Thyroid gland (tissue), 4 donors: ENCODE measurements at regions not wholly inside any gene's neighbourhood (a gene's known extent, or its start where the extent isn't known, plus 50 kb on each side); places are given as distances from the start of the nearest gene placed in this dataset.

ENCODE experiments used
- DNase-seq, 2 donors: peaks; one replicate each; pipeline ENCODE4 v3.0.0-alpha.2; 2019
- H3K27ac ChIP-seq, 3 donors: fragments of 200-600 bp; sonication (generic); 1 replicate in 2 of 3; 2 replicates in 1 of 3; pipeline ENCODE4 v1.5.1; 2016 to 2019; ENCODE audit warnings: mild to moderate bottlenecking in 1 of 3, moderate library complexity in 1 of 3
- H3K27me3 ChIP-seq: fragments of 200-600 bp; sonication (generic); one replicate; pipeline ENCODE4 v1.5.1; 2019
- H3K36me3 ChIP-seq, 2 donors: fragments of 200-600 bp; sonication (generic); one replicate each; pipeline ENCODE4 v1.5.1; 2016 to 2019
- H3K4me1 ChIP-seq, 2 donors: fragments of 200-600 bp; sonication (generic); one replicate each; pipeline ENCODE4 v1.5.1; 2017 to 2019
- H3K4me3 ChIP-seq, 3 donors: fragments of 200-600 bp; sonication (generic); replicated peaks in 1 of 3; 1 replicate in 2 of 3; 2 replicates in 1 of 3; pipeline ENCODE4 v1.5.1; 2016; ENCODE audit warnings: mild to moderate bottlenecking in 1 of 3
- H3K9me3 ChIP-seq: fragments of 200-600 bp; sonication (generic); one replicate; pipeline ENCODE4 v1.5.1; 2017
- CTCF ChIP-seq, 6 experiments: fragments of 200-600 bp in 3 of 6; fragments of 450-650 bp in 3 of 6; sonication (generic) in 3 of 6; IDR thresholded peaks; one replicate each; pipeline ENCODE4 v1.5.1; 2016 to 2019; ENCODE audit warnings: antibody characterized with exemption in 6 of 6, mild to moderate bottlenecking in 2 of 6, inconsistent platforms in 1 of 6, moderate library complexity in 1 of 6
- POLR2A ChIP-seq, 2 donors: fragments of 450-650 bp; IDR thresholded peaks; one replicate each; pipeline ENCODE4 v1.6.1; 2017; ENCODE audit warnings: antibody characterized with exemption in 2 of 2, mild to moderate bottlenecking in 2 of 2, moderate library complexity in 1 of 2
- WGBS, 2 donors: methylation state at CpG; one replicate each; pipeline ENCODE4 v1.1.5; 2017; 5-methylcytosine and 5-hydroxymethylcytosine counted together
- intact Hi-C: fragments of 100-400 bp; cut with DNase I; formaldehyde crosslinking; loops from one replicate; pipeline ENCODE4 v1.15.1; 2023

- no peaks in the 10 kb centered on the region for H3K27me3 ChIP-seq
- TF ChIP-seq CTCF (IDR thresholded peaks at IDR 0.05) (no peak), POLR2A (IDR thresholded peaks at IDR 0.05) (no peak)
- H3K4me3 ChIP-seq, result no peak overlapping the region
- H3K9me3 ChIP-seq, result no peaks in the 10 kb centered on the region
- intact Hi-C loops, result no loop called here
- H3K27ac ChIP-seq, result no peak overlapping the region
- H3K4me1 ChIP-seq, result no peaks in the 10 kb centered on the region
- H3K36me3 ChIP-seq, result no peaks in the 10 kb centered on the region
- DNase-seq, result no peak
- 69 to 70% methylated on average over 4 of the region's 4 CpGs for WGBS, 2 donors
These were observed 493.9 kb downstream of the HTR7 start for GRCh38 chr10:90363799-90364483.

- no peak for DNase-seq
- no peaks in the 10 kb centered on the region for H3K27me3 ChIP-seq
- H3K9me3 ChIP-seq, result no peaks in the 10 kb centered on the region
- H3K36me3 ChIP-seq, result no peaks in the 10 kb centered on the region
- intact Hi-C loops, result no loop called here
- WGBS, 2 donors, result 65 to 75% methylated on average over 2 of the region's 2 CpGs
- H3K4me1 ChIP-seq, result no peaks in the 10 kb centered on the region
- H3K4me3 ChIP-seq, result no peak overlapping the region
- H3K27ac ChIP-seq, result no peak overlapping the region
- TF ChIP-seq POLR2A (IDR thresholded peaks at IDR 0.05), result no peak
- TF ChIP-seq CTCF (IDR thresholded peaks at IDR 0.05), result no peak
These were observed 485.4 kb downstream of the HTR7 start for GRCh38 chr10:90372451-90372850.

GRCh38 chr10:90373911-90374310 lies 483.9 kb downstream of the HTR7 start:
- TF ChIP-seq POLR2A (IDR thresholded peaks at IDR 0.05), result no peak
- TF ChIP-seq CTCF (IDR thresholded peaks at IDR 0.05), result no peak
- no peak overlapping the region for H3K4me3 ChIP-seq
- no peaks in the 10 kb centered on the region for H3K36me3 ChIP-seq
- H3K4me1 ChIP-seq, result no peaks in the 10 kb centered on the region
- no peaks in the 10 kb centered on the region for H3K27me3 ChIP-seq
- 61 to 79% methylated on average over 1 of the region's 1 CpG for WGBS, 2 donors
- H3K27ac ChIP-seq, result no peak overlapping the region
- no peaks in the 10 kb centered on the region for H3K9me3 ChIP-seq
- DNase-seq, result no peak
- intact Hi-C loops, result no loop called here

GRCh38 chr10:90378524-90379076 lies 479.2 kb downstream of the HTR7 start:
- no peaks in the 10 kb centered on the region for H3K27me3 ChIP-seq
- 88 to 91% methylated on average over 3 of the region's 3 CpGs for WGBS, 2 donors
- no peaks in the 10 kb centered on the region for H3K36me3 ChIP-seq
- no peaks in the 10 kb centered on the region for H3K4me1 ChIP-seq
- no peak overlapping the region for H3K27ac ChIP-seq
- no peaks in the 10 kb centered on the region for H3K9me3 ChIP-seq
- TF ChIP-seq POLR2A (IDR thresholded peaks at IDR 0.05) (no peak), CTCF (IDR thresholded peaks at IDR 0.05) (no peak)
- no peak overlapping the region for H3K4me3 ChIP-seq
- intact Hi-C loops, result no loop called here
- no peak for DNase-seq

GRCh38 chr10:90381468-90381867 lies 476.4 kb downstream of the HTR7 start:
- intact Hi-C loops, result no loop called here
- no peak for DNase-seq
- Histone ChIP-seq H3K27ac (no peak overlapping the region), H3K9me3 (no peaks in the 10 kb centered on the region), H3K27me3 (no peaks in the 10 kb centered on the region), H3K4me1 (no peaks in the 10 kb centered on the region), H3K4me3 (no peak overlapping the region), H3K36me3 (no peaks in the 10 kb centered on the region)
- TF ChIP-seq POLR2A (IDR thresholded peaks at IDR 0.05) (no peak), CTCF (IDR thresholded peaks at IDR 0.05) (no peak)
- 45 to 53% methylated on average over 2 of the region's 2 CpGs for WGBS, 2 donors
